ENCODE measurements at regions not wholly inside any gene's neighbourhood (a gene's known extent, or its start where the extent isn't known, plus 50 kb on each side); places are given as distances from the start of the nearest gene placed in this dataset.

DNA sequence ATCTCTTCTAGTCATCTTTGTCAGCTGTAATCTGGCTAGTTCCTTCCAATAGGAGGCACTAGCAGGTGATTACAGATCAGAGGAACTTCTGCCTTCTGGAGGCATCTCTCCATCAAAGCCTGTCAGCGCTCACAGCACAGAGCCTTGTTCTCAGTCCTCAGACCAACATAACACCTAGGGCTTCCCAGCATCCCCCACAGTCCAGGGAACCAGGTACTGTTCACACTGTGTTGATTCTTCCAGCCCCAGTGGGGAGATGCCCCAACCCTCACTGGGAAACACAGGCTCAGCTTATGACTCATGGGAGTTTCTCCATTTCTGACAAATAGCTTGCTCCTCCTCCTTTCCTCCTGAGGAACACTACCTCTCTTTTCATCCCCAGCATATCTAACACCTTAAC lies 601.7 kb downstream of the CBLN2 start:
- H3K4me1 ChIP-seq (ENCODE audit: control insufficient read depth, insufficient read depth, low read length): no peaks in the 10 kb centered on the region
- no peak overlapping the region for H3K4me3 ChIP-seq (ENCODE audit: low read depth, low read length)
- H3K27me3 ChIP-seq (ENCODE audit: control insufficient read depth, insufficient read depth, low read length): no peaks in the 10 kb centered on the region
- no peaks in the 10 kb centered on the region for H3K9me3 ChIP-seq (ENCODE audit: control insufficient read depth, insufficient read depth, low read length)
- no peaks in the 10 kb centered on the region for H3K36me3 ChIP-seq (ENCODE audit: control insufficient read depth, insufficient read depth, low read length)
- H3K9ac ChIP-seq (ENCODE audit: low read depth, low read length): no peak overlapping the region

GRCh38 chr18:71939483-71939882 lies 604.7 kb downstream of the CBLN2 start:
- Histone ChIP-seq H3K9me3 (ENCODE audit: control insufficient read depth, insufficient read depth, low read length) (no peaks in the 10 kb centered on the region), H3K4me3 (ENCODE audit: low read depth, low read length) (no peak overlapping the region), H3K9ac (ENCODE audit: low read depth, low read length) (no peak overlapping the region), H3K36me3 (ENCODE audit: control insufficient read depth, insufficient read depth, low read length) (no peaks in the 10 kb centered on the region), H3K27me3 (ENCODE audit: control insufficient read depth, insufficient read depth, low read length) (no peaks in the 10 kb centered on the region), H3K4me1 (ENCODE audit: control insufficient read depth, insufficient read depth, low read length) (no peaks in the 10 kb centered on the region)

GRCh38 chr18:71936744-71937143 lies 607.4 kb downstream of the CBLN2 start:
- Histone ChIP-seq H3K27me3 (ENCODE audit: control insufficient read depth, insufficient read depth, low read length) (no peaks in the 10 kb centered on the region), H3K9me3 (ENCODE audit: control insufficient read depth, insufficient read depth, low read length) (no peaks in the 10 kb centered on the region), H3K4me1 (ENCODE audit: control insufficient read depth, insufficient read depth, low read length) (no peaks in the 10 kb centered on the region), H3K4me3 (ENCODE audit: low read depth, low read length) (no peak overlapping the region), H3K36me3 (ENCODE audit: control insufficient read depth, insufficient read depth, low read length) (no peaks in the 10 kb centered on the region), H3K9ac (ENCODE audit: low read depth, low read length) (no peak overlapping the region)

DNA sequence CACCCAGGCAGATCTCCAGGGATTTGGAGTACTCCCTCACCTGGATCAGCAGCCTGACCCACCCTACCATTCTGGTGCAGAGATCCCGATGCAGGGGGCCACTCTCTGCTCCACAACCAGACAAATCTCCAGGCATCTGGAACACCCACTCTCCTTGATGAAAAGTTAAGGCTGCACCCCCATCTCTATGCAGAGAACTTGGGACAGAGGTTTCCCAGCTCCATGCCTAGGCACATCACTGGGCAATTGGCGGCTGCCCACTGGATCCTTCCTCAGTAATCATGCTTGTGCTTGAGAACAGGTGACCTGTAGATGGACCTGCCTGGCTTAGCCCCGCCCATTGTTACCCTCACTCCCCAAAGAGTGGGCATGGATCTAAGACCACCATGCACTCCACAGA lies 624.9 kb downstream of the CBLN2 start:
- Histone ChIP-seq H3K9me3 (ENCODE audit: control insufficient read depth, insufficient read depth, low read length) (no peaks in the 10 kb centered on the region), H3K4me1 (ENCODE audit: control insufficient read depth, insufficient read depth, low read length) (no peaks in the 10 kb centered on the region), H3K36me3 (ENCODE audit: control insufficient read depth, insufficient read depth, low read length) (no peaks in the 10 kb centered on the region), H3K4me3 (ENCODE audit: low read depth, low read length) (no peak overlapping the region), H3K9ac (ENCODE audit: low read depth, low read length) (no peak overlapping the region), H3K27me3 (ENCODE audit: control insufficient read depth, insufficient read depth, low read length) (no peaks in the 10 kb centered on the region)

DNA sequence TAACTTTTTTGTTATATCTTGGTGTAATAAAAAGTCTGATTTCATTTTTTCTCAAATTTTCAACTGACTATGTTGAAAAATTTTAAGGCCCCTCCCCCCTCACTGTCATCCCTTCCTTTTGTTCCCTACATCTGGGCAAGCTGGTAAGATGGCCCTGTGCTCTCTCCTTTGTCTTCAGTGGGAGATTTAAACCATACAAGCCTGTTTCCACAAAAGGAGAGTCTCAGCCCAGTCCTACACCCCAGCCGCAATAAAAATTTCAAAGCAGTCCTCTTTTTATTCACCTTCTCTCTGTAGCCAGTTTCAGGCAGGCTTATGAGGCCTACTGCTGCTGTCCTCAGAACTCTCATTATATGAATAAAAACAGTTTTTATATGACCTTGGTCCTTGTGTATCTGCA lies 630.5 kb downstream of the CBLN2 start:
- Histone ChIP-seq H3K27me3 (ENCODE audit: control insufficient read depth, insufficient read depth, low read length) (no peaks in the 10 kb centered on the region), H3K4me1 (ENCODE audit: control insufficient read depth, insufficient read depth, low read length) (no peaks in the 10 kb centered on the region), H3K9ac (ENCODE audit: low read depth, low read length) (no peak overlapping the region), H3K36me3 (ENCODE audit: control insufficient read depth, insufficient read depth, low read length) (no peaks in the 10 kb centered on the region), H3K9me3 (ENCODE audit: control insufficient read depth, insufficient read depth, low read length) (no peaks in the 10 kb centered on the region), H3K4me3 (ENCODE audit: low read depth, low read length) (no peak overlapping the region)

DNA sequence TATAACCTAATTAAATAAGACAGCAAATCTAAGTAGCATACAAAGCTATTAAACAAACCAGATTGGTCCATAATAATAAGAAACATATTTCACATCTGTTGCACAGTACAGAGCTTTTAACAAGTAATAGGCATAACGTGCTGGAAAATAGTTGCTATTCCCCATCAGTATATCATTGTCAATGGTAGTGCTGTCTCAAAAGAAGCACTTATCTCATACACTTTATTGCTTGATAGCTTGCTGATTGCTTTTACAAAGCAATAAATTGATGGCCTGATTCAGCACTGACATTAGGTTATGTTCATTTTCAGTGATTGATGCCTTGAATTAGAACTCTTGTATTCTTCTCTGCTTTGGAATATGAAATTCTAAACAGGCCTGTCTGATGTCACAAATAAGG lies 641.7 kb downstream of the CBLN2 start:
- H3K9ac ChIP-seq (ENCODE audit: low read depth, low read length): no peak overlapping the region
- H3K4me3 ChIP-seq (ENCODE audit: low read depth, low read length): no peak overlapping the region
- no peaks in the 10 kb centered on the region for H3K27me3 ChIP-seq (ENCODE audit: control insufficient read depth, insufficient read depth, low read length)
- H3K36me3 ChIP-seq (ENCODE audit: control insufficient read depth, insufficient read depth, low read length): no peaks in the 10 kb centered on the region
- H3K9me3 ChIP-seq (ENCODE audit: control insufficient read depth, insufficient read depth, low read length): no peaks in the 10 kb centered on the region
- no peaks in the 10 kb centered on the region for H3K4me1 ChIP-seq (ENCODE audit: control insufficient read depth, insufficient read depth, low read length)

DNA sequence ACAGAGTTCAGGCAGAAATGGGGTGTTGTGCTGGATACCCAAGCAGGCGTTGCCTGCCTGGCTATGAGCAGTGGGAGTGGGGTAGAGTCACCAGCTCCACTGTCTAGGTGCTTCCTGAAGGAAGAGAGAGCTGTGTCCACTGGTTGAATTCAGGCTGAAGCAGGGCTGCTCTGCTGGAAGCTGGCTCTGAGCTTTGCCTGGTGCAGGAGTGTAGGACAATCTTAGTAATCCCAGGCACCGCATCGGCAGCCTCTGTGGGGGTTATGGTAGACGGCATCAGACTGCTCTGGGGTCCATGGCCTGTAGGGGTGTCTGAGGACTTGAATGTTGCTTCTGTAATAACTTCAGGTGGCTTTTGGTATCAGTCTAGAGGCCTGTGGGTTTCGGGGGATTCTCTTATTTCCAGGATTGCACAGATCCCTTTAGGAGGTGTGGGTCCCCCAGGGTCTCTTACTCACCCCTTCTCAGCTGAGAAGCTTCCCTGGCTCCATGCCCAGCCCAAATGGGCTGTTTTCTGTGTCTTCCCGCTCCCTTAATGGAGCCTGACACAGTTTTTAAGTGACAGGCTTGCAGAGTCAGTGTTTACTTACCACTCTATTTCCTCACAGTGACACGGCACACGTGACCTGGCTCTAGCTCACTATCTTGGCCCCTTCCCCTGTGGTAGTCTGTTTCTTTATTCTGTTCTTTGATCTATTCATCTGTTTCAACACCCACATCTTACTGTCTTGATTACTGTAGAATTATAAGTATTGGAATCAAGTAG lies 644.3 kb downstream of the CBLN2 start:
- Histone ChIP-seq H3K9me3 (ENCODE audit: control insufficient read depth, insufficient read depth, low read length) (no peaks in the 10 kb centered on the region), H3K4me3 (ENCODE audit: low read depth, low read length) (no peak overlapping the region), H3K4me1 (ENCODE audit: control insufficient read depth, insufficient read depth, low read length) (no peaks in the 10 kb centered on the region), H3K27me3 (ENCODE audit: control insufficient read depth, insufficient read depth, low read length) (no peaks in the 10 kb centered on the region), H3K9ac (ENCODE audit: low read depth, low read length) (no peak overlapping the region), H3K36me3 (ENCODE audit: control insufficient read depth, insufficient read depth, low read length) (no peaks in the 10 kb centered on the region)

DNA sequence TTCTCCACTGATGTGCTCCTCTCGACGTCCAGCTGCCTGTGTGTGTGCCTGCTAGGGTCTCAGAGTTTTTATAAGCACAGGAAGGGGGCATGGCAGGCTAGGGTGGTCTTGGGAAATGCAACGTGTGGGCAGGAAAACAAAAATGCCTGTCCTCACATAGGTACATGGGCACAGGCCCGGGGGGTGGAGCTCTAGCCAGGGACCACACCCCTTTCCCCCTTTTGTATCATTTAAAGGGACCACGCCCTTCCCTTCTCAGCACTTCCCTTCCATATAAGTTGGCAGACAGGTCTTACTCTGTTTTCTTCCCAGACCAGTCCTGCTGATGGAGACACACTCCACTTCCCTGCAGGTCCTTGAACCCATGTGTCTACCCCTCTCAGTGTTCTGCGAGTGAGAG lies 645.0 kb downstream of the CBLN2 start:
- H3K9me3 ChIP-seq (ENCODE audit: control insufficient read depth, insufficient read depth, low read length): no peaks in the 10 kb centered on the region
- H3K36me3 ChIP-seq (ENCODE audit: control insufficient read depth, insufficient read depth, low read length): no peaks in the 10 kb centered on the region
- no peak overlapping the region for H3K4me3 ChIP-seq (ENCODE audit: low read depth, low read length)
- no peaks in the 10 kb centered on the region for H3K4me1 ChIP-seq (ENCODE audit: control insufficient read depth, insufficient read depth, low read length)
- no peak overlapping the region for H3K9ac ChIP-seq (ENCODE audit: low read depth, low read length)
- no peaks in the 10 kb centered on the region for H3K27me3 ChIP-seq (ENCODE audit: control insufficient read depth, insufficient read depth, low read length)

DNA sequence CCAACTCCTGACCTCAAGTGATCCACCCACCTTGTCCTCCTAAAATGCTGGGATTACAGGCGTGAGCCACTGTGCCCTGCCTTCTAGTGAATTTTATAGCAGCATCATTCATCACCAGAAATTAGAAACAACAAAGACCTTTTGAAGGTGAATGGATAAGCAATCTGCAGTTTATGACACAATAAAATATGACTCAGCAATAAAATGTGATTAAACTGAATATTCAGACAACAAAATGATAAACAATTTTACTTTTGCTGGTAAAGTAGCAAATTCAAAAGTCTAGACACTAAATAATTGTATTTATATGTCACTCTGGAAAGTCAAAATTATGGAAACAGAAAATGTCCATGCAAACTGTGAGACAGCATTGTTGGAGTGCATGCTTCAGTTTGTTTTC lies 656.6 kb downstream of the CBLN2 start:
- Histone ChIP-seq H3K9ac (ENCODE audit: low read depth, low read length) (no peak overlapping the region), H3K4me3 (ENCODE audit: low read depth, low read length) (no peak overlapping the region), H3K27me3 (ENCODE audit: control insufficient read depth, insufficient read depth, low read length) (no peaks in the 10 kb centered on the region), H3K4me1 (ENCODE audit: control insufficient read depth, insufficient read depth, low read length) (no peaks in the 10 kb centered on the region), H3K9me3 (ENCODE audit: control insufficient read depth, insufficient read depth, low read length) (no peaks in the 10 kb centered on the region), H3K36me3 (ENCODE audit: control insufficient read depth, insufficient read depth, low read length) (no peaks in the 10 kb centered on the region)

- Histone ChIP-seq H3K4me1 (ENCODE audit: control insufficient read depth, insufficient read depth, low read length) (no peaks in the 10 kb centered on the region), H3K27me3 (ENCODE audit: control insufficient read depth, insufficient read depth, low read length) (no peaks in the 10 kb centered on the region), H3K9ac (ENCODE audit: low read depth, low read length) (no peak overlapping the region), H3K4me3 (ENCODE audit: low read depth, low read length) (no peak overlapping the region), H3K36me3 (ENCODE audit: control insufficient read depth, insufficient read depth, low read length) (no peaks in the 10 kb centered on the region), H3K9me3 (ENCODE audit: control insufficient read depth, insufficient read depth, low read length) (no peaks in the 10 kb centered on the region)
These were observed 665.9 kb downstream of the CBLN2 start for GRCh38 chr18:71878226-71878625.

DNA sequence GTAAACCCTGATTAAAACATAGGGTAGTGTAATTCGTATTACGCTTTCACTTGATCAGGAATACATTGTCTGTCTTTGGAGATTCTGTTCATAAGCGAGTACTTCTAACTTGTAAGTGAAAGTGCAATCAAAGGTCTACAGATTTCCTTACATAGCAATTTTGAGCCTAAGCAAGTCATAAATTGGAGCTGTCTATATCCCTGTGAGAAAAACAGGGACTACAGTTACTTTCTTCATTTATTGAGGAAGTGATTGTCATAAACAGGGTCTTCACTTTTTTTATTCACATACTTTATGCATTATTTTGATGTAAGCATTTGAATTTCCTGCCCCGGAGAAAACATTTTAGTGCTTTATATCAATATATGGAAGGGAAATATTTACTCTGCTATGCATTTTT lies 670.4 kb downstream of the CBLN2 start:
- Histone ChIP-seq H3K9ac (ENCODE audit: low read depth, low read length) (no peak overlapping the region), H3K27me3 (ENCODE audit: control insufficient read depth, insufficient read depth, low read length) (no peaks in the 10 kb centered on the region), H3K9me3 (ENCODE audit: control insufficient read depth, insufficient read depth, low read length) (no peaks in the 10 kb centered on the region), H3K36me3 (ENCODE audit: control insufficient read depth, insufficient read depth, low read length) (no peaks in the 10 kb centered on the region), H3K4me3 (ENCODE audit: low read depth, low read length) (no peak overlapping the region), H3K4me1 (ENCODE audit: control insufficient read depth, insufficient read depth, low read length) (no peaks in the 10 kb centered on the region)

DNA sequence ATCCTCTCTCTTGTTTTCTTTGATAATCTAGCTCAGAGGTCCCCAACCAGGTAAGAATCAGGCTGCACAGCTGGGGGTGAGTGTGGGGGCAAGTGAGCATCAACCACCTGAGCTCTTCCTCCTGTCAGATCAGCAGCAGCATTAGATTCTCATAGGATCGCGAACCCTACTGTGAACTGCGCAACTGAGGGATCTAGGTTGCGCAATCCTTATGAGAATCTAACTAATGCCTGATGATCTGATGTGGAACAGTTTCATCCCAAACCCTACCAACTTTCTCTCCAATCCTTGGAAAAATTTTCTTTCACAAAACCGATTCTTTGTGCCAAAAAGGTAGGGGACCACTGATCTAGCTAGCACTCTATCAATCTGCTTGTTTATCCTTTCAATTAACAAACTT lies 678.3 kb downstream of the CBLN2 start:
- H3K4me3 ChIP-seq (ENCODE audit: low read depth, low read length): no peak overlapping the region
- no peak overlapping the region for H3K9ac ChIP-seq (ENCODE audit: low read depth, low read length)
- H3K36me3 ChIP-seq (ENCODE audit: control insufficient read depth, insufficient read depth, low read length): no peaks in the 10 kb centered on the region
- no peaks in the 10 kb centered on the region for H3K4me1 ChIP-seq (ENCODE audit: control insufficient read depth, insufficient read depth, low read length)
- H3K9me3 ChIP-seq (ENCODE audit: control insufficient read depth, insufficient read depth, low read length): no peaks in the 10 kb centered on the region
- H3K27me3 ChIP-seq (ENCODE audit: control insufficient read depth, insufficient read depth, low read length): no peaks in the 10 kb centered on the region
